Parathyroid adenoma (tissue), 2 donors: ENCODE measurements at regions not wholly inside any gene's neighbourhood (a gene's known extent, or its start where the extent isn't known, plus 50 kb on each side); places are given as distances from the start of the nearest gene placed in this dataset.
A peak's percentile ranks its signal among the peaks of the same experiment; 100 is the strongest.
"Not testable (repeated sequence)": the region's sequence is repeated elsewhere in the genome, so short reads cannot be mapped to it uniquely, and the experiment has no call there.

Source experiments
- H2AFZ ChIP-seq: fragments of 300-600 bp; sonication (generic); one replicate; pipeline ENCODE4 v1.7.0; 2017; ENCODE audit warnings: antibody characterized with exemption, mild to moderate bottlenecking
- H3K27ac ChIP-seq: fragments of 300-600 bp; sonication (generic); one replicate; pipeline ENCODE4 v1.7.0; 2017
- H3K27me3 ChIP-seq: fragments of 300-600 bp; sonication (generic); one replicate; pipeline ENCODE4 v1.7.0; 2017; ENCODE audit warnings: low read length; ENCODE audit not compliant: control insufficient read depth, insufficient read depth
- H3K36me3 ChIP-seq: fragments of 300-600 bp; sonication (generic); one replicate; pipeline ENCODE4 v1.7.0; 2017; ENCODE audit warnings: low read length; ENCODE audit not compliant: control insufficient read depth, insufficient read depth
- H3K4me1 ChIP-seq: fragments of 300-600 bp; sonication (generic); one replicate; pipeline ENCODE4 v1.7.0; 2017; ENCODE audit warnings: control low read depth
- H3K4me2 ChIP-seq: fragments of 300-600 bp; sonication (generic); one replicate; pipeline ENCODE4 v1.7.0; 2017; ENCODE audit warnings: low read length
- H3K4me3 ChIP-seq: fragments of 300-600 bp; sonication (generic); one replicate; pipeline ENCODE4 v1.7.0; 2017; ENCODE audit warnings: low read depth, low read length
- H3K79me2 ChIP-seq: fragments of 300-600 bp; sonication (generic); one replicate; pipeline ENCODE4 v1.7.0; 2017; ENCODE audit warnings: control low read depth
- H3K9ac ChIP-seq: fragments of 300-600 bp; sonication (generic); one replicate; pipeline ENCODE4 v1.7.0; 2017; ENCODE audit warnings: mild to moderate bottlenecking
- H3K9me3 ChIP-seq: fragments of 300-600 bp; sonication (generic); one replicate; pipeline ENCODE4 v1.7.0; 2017; ENCODE audit warnings: low read length; ENCODE audit not compliant: control insufficient read depth
- TF ChIP-seq, protein P1 (sequence below): fragments of 300-600 bp; sonication (generic); IDR thresholded peaks from one replicate; pipeline ENCODE4 v1.7.0; 2017; ENCODE audit warnings: antibody characterized with exemption, mild to moderate bottlenecking
- donor health status: primary hyperparathyroidism.

DNA sequence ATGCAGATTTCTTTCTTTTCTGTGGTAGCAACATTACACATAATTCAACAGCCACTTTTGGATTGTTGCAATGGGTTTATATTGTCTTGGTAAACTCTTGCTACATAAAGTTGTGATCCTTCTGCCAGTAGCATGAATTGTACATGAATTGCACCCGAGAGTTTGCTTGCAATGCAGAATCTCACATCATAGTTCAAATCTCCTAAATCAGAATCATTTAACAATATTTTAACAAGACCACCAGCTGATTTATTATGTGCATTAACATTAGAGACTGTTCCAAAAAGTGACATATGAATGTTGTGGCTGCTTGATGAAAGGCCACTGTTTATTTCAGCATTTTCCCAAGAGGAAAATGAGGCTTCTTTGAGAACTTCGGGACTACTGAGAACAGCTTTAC, 1491.8 kb upstream of the NUDT12 start:
- H3K36me3 ChIP-seq, result no peaks in the 10 kb centered on the region
- no peak overlapping the region for H3K27ac ChIP-seq
- H3K9me3 ChIP-seq, result no peaks in the 10 kb centered on the region
- no peaks in the 10 kb centered on the region for H3K4me1 ChIP-seq
- no peaks in the 10 kb centered on the region for H3K27me3 ChIP-seq
- no peak overlapping the region for H3K4me3 ChIP-seq
- peak overlapping the region; percentile 12 for H2AFZ ChIP-seq
- TF ChIP-seq, protein P1, sequence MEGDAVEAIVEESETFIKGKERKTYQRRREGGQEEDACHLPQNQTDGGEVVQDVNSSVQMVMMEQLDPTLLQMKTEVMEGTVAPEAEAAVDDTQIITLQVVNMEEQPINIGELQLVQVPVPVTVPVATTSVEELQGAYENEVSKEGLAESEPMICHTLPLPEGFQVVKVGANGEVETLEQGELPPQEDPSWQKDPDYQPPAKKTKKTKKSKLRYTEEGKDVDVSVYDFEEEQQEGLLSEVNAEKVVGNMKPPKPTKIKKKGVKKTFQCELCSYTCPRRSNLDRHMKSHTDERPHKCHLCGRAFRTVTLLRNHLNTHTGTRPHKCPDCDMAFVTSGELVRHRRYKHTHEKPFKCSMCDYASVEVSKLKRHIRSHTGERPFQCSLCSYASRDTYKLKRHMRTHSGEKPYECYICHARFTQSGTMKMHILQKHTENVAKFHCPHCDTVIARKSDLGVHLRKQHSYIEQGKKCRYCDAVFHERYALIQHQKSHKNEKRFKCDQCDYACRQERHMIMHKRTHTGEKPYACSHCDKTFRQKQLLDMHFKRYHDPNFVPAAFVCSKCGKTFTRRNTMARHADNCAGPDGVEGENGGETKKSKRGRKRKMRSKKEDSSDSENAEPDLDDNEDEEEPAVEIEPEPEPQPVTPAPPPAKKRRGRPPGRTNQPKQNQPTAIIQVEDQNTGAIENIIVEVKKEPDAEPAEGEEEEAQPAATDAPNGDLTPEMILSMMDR, result no peak
- no peak overlapping the region for H3K9ac ChIP-seq
- no peaks in the 10 kb centered on the region for H3K79me2 ChIP-seq
- H3K4me2 ChIP-seq, result no peak overlapping the region

DNA sequence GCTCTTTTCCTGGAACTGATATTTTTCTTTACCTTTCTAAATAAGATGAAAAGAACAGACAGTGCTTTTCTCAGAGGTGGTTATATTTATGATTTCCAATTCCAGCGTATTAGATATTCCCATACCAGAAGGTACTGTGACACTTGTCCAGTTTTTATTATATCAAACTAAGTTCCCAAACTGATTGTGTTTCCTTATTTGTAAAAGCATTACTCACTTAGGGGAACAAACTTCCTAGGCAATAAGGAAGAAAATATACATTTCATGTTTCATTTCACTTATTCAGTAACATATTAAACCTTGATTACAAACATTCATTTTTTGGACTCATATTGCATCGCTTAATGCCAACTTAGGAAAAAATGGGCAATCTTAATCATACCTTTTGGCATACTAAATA, 1480.0 kb upstream of the NUDT12 start:
- Histone ChIP-seq H2AFZ (no peak overlapping the region), H3K27me3 (no peaks in the 10 kb centered on the region), H3K4me3 (no peak overlapping the region), H3K27ac (no peak overlapping the region), H3K4me2 (no peak overlapping the region), H3K36me3 (no peaks in the 10 kb centered on the region), H3K9me3 (no peaks in the 10 kb centered on the region), H3K4me1 (no peaks in the 10 kb centered on the region), H3K9ac (no peak overlapping the region), H3K79me2 (no peaks in the 10 kb centered on the region)
- TF ChIP-seq, protein P1, result no peak

DNA sequence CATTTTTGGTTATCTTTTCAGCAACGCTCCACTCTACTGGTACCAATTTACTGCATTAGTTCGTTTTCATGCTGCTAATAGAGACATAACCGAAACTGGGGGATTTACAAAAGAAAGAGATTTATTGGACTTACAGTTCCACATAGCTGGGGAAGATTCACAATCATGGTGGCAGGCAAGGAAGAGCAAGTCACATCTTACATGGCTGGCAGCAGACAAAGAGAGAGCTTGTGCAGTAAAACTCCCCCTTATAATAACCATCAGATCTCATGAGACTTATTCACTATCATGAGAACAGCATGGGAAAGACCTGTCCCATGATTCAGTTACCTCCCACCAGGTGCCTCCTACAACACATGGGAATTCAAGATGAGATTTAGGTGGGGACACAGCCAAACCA, 1474.2 kb upstream of the NUDT12 start:
- H2AFZ ChIP-seq, H3K27ac ChIP-seq, H3K36me3 ChIP-seq, H3K9ac ChIP-seq, H3K9me3 ChIP-seq, H3K4me2 ChIP-seq, H3K27me3 ChIP-seq, H3K4me3 ChIP-seq, H3K79me2 ChIP-seq: not testable (repeated sequence)
- peaks cover 13% of the 10 kb centered on the region for H3K4me1 ChIP-seq

DNA sequence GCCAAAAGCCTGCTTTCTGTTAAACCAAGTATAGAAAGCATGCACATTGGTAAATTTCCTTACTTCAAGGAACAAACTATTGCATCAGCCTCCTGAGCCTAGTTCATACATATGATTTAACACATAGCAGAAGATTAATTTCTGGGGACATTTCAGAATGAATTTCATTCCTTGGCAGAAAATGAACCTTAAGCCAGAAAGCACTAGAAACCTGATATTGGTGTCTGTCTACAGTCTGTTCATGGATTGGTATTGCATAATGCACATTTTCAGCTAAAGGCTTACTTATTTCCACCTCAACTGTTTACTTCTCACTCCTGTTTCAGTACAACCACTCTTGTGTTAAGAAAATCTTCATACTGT, 1471.8 kb upstream of the NUDT12 start:
- Histone ChIP-seq H3K27me3 (no peaks in the 10 kb centered on the region), H2AFZ (peak overlapping the region; percentile 44), H3K4me3 (no peak overlapping the region), H3K9ac (no peak overlapping the region), H3K4me1 (peaks cover 13% of the 10 kb centered on the region), H3K4me2 (no peak overlapping the region), H3K27ac (no peak overlapping the region), H3K79me2 (no peaks in the 10 kb centered on the region), H3K36me3 (no peaks in the 10 kb centered on the region), H3K9me3 (no peaks in the 10 kb centered on the region)
- TF ChIP-seq, protein P1, result no peak

DNA sequence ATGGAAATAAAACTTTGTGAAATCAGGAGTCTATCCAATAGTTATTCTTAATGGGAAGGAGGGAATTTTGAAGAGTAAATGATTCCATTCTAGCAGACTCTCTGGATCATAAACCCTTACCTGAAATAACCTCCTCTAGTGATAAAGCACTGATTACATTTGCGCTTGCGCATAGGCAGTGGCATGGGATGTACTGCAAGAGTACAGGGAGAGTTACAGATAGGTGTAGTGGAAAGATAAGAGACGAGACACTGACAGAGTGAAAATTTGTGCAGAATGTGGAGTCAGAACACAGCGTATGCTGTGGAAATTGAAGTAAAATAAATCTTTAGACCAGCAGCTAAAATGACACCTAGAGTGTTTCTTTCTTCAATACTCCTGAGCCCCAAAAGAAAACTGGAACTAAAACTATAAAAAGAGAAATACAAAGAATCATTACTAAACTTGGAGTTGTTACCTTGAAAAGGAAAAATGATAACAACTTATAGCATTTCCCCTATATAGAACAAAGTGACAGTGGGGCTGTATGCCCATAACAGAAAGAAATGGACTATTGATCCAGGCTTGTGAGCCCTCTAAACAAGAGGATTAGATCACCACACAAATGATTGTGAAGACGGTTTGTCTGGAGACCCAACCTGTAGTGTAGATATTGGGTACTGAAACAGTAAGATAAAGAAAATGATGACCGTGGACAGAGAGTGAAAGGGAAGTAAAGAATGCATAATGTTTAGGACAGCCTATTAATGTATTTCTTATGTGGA, 1471.2 kb upstream of the NUDT12 start:
- no peak overlapping the region for H3K9ac ChIP-seq
- H3K36me3 ChIP-seq, result no peaks in the 10 kb centered on the region
- H3K9me3 ChIP-seq, result no peaks in the 10 kb centered on the region
- H3K79me2 ChIP-seq, result no peaks in the 10 kb centered on the region
- H3K4me2 ChIP-seq, result peak overlapping the region; percentile 12
- no peaks in the 10 kb centered on the region for H3K27me3 ChIP-seq
- H3K4me3 ChIP-seq, result no peak overlapping the region
- peak overlapping the region; percentile 44 for H2AFZ ChIP-seq
- no peak overlapping the region for H3K27ac ChIP-seq
- peaks cover 13% of the 10 kb centered on the region for H3K4me1 ChIP-seq
- TF ChIP-seq, protein P1, result no peak
